ENCODE measurements at regions not wholly inside any gene's neighbourhood (a gene's known extent, or its start where the extent isn't known, plus 50 kb on each side); places are given as distances from the start of the nearest gene placed in this dataset.

GRCh38 chr14:38517426-38517825, 261.5 kb upstream of the CLEC14A start:
- Histone ChIP-seq H3K27ac (no peak overlapping the region), H3K4me3 (no peak overlapping the region), H3K36me3 (no peaks in the 10 kb centered on the region), H3K4me1 (ENCODE audit: low read depth) (no peaks in the 10 kb centered on the region), H3K27me3 (no peaks in the 10 kb centered on the region), H3K9me3 (ENCODE audit: low read depth) (no peaks in the 10 kb centered on the region)
- DNase-seq (ENCODE audit: low read depth in 1 of 2, low spot score in 1 of 2): no peak
- TF ChIP-seq CTCF (IDR thresholded peaks at IDR 0.05; ENCODE audit: low read depth, low read length): no peak

GRCh38 chr14:38512236-38512635, 256.3 kb upstream of the CLEC14A start:
- no peak for DNase-seq (ENCODE audit: low read depth in 1 of 2, low spot score in 1 of 2)
- Histone ChIP-seq H3K4me1 (ENCODE audit: low read depth) (no peaks in the 10 kb centered on the region), H3K27ac (no peak overlapping the region), H3K36me3 (no peaks in the 10 kb centered on the region), H3K4me3 (no peak overlapping the region), H3K27me3 (no peaks in the 10 kb centered on the region), H3K9me3 (ENCODE audit: low read depth) (no peaks in the 10 kb centered on the region)
- TF ChIP-seq CTCF (IDR thresholded peaks at IDR 0.05; ENCODE audit: low read depth, low read length): no peak

- Histone ChIP-seq H3K4me3 (no peak overlapping the region), H3K4me1 (ENCODE audit: low read depth) (peaks cover 6% of the 10 kb centered on the region), H3K27me3 (no peaks in the 10 kb centered on the region), H3K27ac (no peak overlapping the region), H3K36me3 (no peaks in the 10 kb centered on the region), H3K9me3 (ENCODE audit: low read depth) (no peaks in the 10 kb centered on the region)
- no peak for DNase-seq (ENCODE audit: low read depth in 1 of 2, low spot score in 1 of 2)
- TF ChIP-seq CTCF (IDR thresholded peaks at IDR 0.05; ENCODE audit: low read depth, low read length): no peak
Observed at GRCh38 chr14:38507299-38507698, 251.4 kb upstream of the CLEC14A start.

- Histone ChIP-seq H3K27me3 (no peaks in the 10 kb centered on the region), H3K4me3 (no peak overlapping the region), H3K36me3 (no peaks in the 10 kb centered on the region), H3K4me1 (ENCODE audit: low read depth) (peaks cover 6% of the 10 kb centered on the region), H3K9me3 (ENCODE audit: low read depth) (no peaks in the 10 kb centered on the region), H3K27ac (no peak overlapping the region)
- DNase-seq (ENCODE audit: low read depth in 1 of 2, low spot score in 1 of 2): no peak
- no peak for TF ChIP-seq CTCF (IDR thresholded peaks at IDR 0.05; ENCODE audit: low read depth, low read length)
Observed at GRCh38 chr14:38505973-38506249, 250.0 kb upstream of the CLEC14A start.

- no peak for TF ChIP-seq CTCF (IDR thresholded peaks at IDR 0.05; ENCODE audit: low read depth, low read length)
- H3K4me3 ChIP-seq: no peak overlapping the region
- H3K36me3 ChIP-seq: no peaks in the 10 kb centered on the region
- H3K9me3 ChIP-seq (ENCODE audit: low read depth): no peaks in the 10 kb centered on the region
- no peak for DNase-seq (ENCODE audit: low read depth in 1 of 2, low spot score in 1 of 2)
- H3K27ac ChIP-seq: no peak overlapping the region
- peaks cover 6% of the 10 kb centered on the region for H3K4me1 ChIP-seq (ENCODE audit: low read depth)
- no peaks in the 10 kb centered on the region for H3K27me3 ChIP-seq
Observed at GRCh38 chr14:38505221-38505972, 249.5 kb upstream of the CLEC14A start.
